ENCODE measurements at regions not wholly inside any gene's neighbourhood (a gene's known extent, or its start where the extent isn't known, plus 50 kb on each side); places are given as distances from the start of the nearest gene placed in this dataset.

DNA sequence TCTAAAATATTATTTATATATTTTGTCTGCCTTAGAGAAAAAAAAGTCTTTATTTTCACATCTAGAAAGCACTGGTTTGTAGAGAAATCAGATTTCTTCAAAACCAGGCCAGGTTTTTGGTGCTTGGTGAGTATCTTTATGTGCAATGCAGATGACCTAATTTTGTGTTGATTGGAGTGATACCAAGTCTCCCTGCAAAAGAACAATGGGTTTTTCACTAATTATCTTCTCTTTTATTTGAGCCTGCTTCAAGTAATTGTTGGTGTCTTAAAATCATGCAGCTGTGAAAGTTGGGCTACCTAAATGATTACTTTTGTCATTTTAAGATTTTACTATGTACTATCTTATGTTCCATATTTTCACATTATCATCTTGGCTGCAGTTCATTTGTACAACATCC is 874.7 kb downstream of the TFAP2A start:
- TF ChIP-seq, protein P1, sequence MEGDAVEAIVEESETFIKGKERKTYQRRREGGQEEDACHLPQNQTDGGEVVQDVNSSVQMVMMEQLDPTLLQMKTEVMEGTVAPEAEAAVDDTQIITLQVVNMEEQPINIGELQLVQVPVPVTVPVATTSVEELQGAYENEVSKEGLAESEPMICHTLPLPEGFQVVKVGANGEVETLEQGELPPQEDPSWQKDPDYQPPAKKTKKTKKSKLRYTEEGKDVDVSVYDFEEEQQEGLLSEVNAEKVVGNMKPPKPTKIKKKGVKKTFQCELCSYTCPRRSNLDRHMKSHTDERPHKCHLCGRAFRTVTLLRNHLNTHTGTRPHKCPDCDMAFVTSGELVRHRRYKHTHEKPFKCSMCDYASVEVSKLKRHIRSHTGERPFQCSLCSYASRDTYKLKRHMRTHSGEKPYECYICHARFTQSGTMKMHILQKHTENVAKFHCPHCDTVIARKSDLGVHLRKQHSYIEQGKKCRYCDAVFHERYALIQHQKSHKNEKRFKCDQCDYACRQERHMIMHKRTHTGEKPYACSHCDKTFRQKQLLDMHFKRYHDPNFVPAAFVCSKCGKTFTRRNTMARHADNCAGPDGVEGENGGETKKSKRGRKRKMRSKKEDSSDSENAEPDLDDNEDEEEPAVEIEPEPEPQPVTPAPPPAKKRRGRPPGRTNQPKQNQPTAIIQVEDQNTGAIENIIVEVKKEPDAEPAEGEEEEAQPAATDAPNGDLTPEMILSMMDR (IDR thresholded peaks at IDR 0.05), result no peak
- TF ChIP-seq POLR2A (IDR thresholded peaks at IDR 0.05), result no peak
